Osteoblast (primary cell): ENCODE measurements at regions not wholly inside any gene's neighbourhood (a gene's known extent, or its start where the extent isn't known, plus 50 kb on each side); places are given as distances from the start of the nearest gene placed in this dataset.
"Not testable (repeated sequence)": the region's sequence is repeated elsewhere in the genome, so short reads cannot be mapped to it uniquely, and the experiment has no call there.

Experiments
- DNase-seq: peaks from one replicate; pipeline ENCODE4 v3.0.0; 2011; ENCODE audit warnings: low spot score, mixed read lengths; ENCODE audit not compliant: insufficient read length; ENCODE audit errors: missing footprints
- H2AFZ ChIP-seq: 2 replicates; pipeline ENCODE4 v1.6.0; 2011; ENCODE audit warnings: mild to moderate bottlenecking, low read length
- H3K27ac ChIP-seq: 2 replicates; pipeline ENCODE4 v1.5.1; 2011; ENCODE audit warnings: mild to moderate bottlenecking, low read depth, low read length, moderate library complexity
- H3K27me3 ChIP-seq: 2 replicates; pipeline ENCODE4 v1.6.0; 2012; ENCODE audit warnings: mild to moderate bottlenecking, control low read depth, inconsistent platforms, low read length, moderate library complexity; ENCODE audit not compliant: insufficient read depth
- H3K36me3 ChIP-seq: 2 replicates; pipeline ENCODE4 v1.5.1; 2011; ENCODE audit warnings: mild to moderate bottlenecking, low read length, control low read depth, moderate library complexity; ENCODE audit not compliant: insufficient read depth
- H3K4me1 ChIP-seq: 2 replicates; pipeline ENCODE4 v1.5.1; 2011; ENCODE audit warnings: mild to moderate bottlenecking, low read length, control low read depth, moderate library complexity; ENCODE audit not compliant: insufficient read depth
- H3K4me2 ChIP-seq: 2 replicates; pipeline ENCODE4 v1.6.0; 2011; ENCODE audit warnings: mild to moderate bottlenecking, low read length; ENCODE audit not compliant: insufficient read depth
- H3K4me3 ChIP-seq: fragments of 200-600 bp; sonication (generic); 3 replicates; pipeline ENCODE4 v1.5.1; 2012; ENCODE audit warnings: mild to moderate bottlenecking, low read length, inconsistent platforms; ENCODE audit not compliant: insufficient read depth
- H3K79me2 ChIP-seq: 2 replicates; pipeline ENCODE4 v1.6.0; 2012; ENCODE audit warnings: mild to moderate bottlenecking, low read length, control low read depth, inconsistent platforms; ENCODE audit not compliant: insufficient read depth
- H3K9me3 ChIP-seq: 2 replicates; pipeline ENCODE4 v1.5.1; 2011; ENCODE audit warnings: low read depth, low read length, control low read depth
- H4K20me1 ChIP-seq: 2 replicates; pipeline ENCODE4 v1.6.0; 2012; ENCODE audit warnings: mild to moderate bottlenecking, low read length, control low read depth; ENCODE audit not compliant: insufficient read depth
- TF ChIP-seq, protein P1 (sequence below): IDR thresholded peaks from 2 replicates; pipeline ENCODE4 v1.5.1; 2011; ENCODE audit warnings: mild to moderate bottlenecking, low read depth, low read length, moderate library complexity; ENCODE audit errors: extremely low read depth

DNA sequence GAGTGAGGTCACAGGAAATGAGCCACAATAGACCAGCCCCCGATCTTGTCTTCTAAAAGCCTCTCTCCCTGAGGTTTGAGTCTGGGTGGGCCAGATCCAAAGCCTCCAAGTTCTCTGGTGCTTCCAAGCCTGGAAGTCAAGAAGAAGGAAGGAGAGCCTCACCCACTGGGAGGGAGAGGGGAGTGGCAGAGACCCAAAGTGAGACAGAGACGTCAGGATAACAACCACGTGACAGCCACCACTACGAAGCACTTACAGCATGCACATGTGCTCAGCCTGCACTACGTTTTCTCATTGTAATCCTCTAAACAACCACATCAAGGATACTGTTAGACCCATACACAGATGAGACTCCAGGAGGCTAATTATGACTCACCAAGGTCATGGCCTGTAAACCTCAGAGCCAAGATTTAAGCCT is 197.3 kb upstream of the LINGO1 start:
- Histone ChIP-seq H4K20me1 (no peaks in the 10 kb centered on the region), H3K4me2 (no peak overlapping the region), H3K27me3 (peaks cover 17% of the 10 kb centered on the region), H3K4me3 (no peak overlapping the region), H3K4me1 (peaks cover 5% of the 10 kb centered on the region), H2AFZ (peak overlapping the region; percentile 29), H3K36me3 (no peaks in the 10 kb centered on the region), H3K79me2 (no peaks in the 10 kb centered on the region), H3K27ac (no peak overlapping the region), H3K9me3 (no peaks in the 10 kb centered on the region)
- peak; percentile 1 for DNase-seq
- TF ChIP-seq, protein P1, sequence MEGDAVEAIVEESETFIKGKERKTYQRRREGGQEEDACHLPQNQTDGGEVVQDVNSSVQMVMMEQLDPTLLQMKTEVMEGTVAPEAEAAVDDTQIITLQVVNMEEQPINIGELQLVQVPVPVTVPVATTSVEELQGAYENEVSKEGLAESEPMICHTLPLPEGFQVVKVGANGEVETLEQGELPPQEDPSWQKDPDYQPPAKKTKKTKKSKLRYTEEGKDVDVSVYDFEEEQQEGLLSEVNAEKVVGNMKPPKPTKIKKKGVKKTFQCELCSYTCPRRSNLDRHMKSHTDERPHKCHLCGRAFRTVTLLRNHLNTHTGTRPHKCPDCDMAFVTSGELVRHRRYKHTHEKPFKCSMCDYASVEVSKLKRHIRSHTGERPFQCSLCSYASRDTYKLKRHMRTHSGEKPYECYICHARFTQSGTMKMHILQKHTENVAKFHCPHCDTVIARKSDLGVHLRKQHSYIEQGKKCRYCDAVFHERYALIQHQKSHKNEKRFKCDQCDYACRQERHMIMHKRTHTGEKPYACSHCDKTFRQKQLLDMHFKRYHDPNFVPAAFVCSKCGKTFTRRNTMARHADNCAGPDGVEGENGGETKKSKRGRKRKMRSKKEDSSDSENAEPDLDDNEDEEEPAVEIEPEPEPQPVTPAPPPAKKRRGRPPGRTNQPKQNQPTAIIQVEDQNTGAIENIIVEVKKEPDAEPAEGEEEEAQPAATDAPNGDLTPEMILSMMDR: no peak

- peak; percentile 38 for DNase-seq
- H3K79me2 ChIP-seq: not testable (repeated sequence)
These were observed 196.6 kb upstream of the LINGO1 start for GRCh38 chr15:77829331-77829730.

GRCh38 chr15:77827860-77828259 is 195.1 kb upstream of the LINGO1 start:
- TF ChIP-seq, protein P1: no peak
- Histone ChIP-seq H3K4me3 (no peak overlapping the region), H2AFZ (no peak overlapping the region), H3K9me3 (no peaks in the 10 kb centered on the region), H3K36me3 (no peaks in the 10 kb centered on the region), H3K4me1 (peaks cover 5% of the 10 kb centered on the region), H3K27me3 (peaks cover 17% of the 10 kb centered on the region), H3K4me2 (no peak overlapping the region), H4K20me1 (no peaks in the 10 kb centered on the region), H3K27ac (no peak overlapping the region), H3K79me2 (no peaks in the 10 kb centered on the region)
- DNase-seq: no peak

More at GRCh38 chr15:77829331-77829730, 196.6 kb upstream of the LINGO1 start:
- not testable (repeated sequence) for H3K36me3 ChIP-seq, H3K4me1 ChIP-seq, H4K20me1 ChIP-seq, H2AFZ ChIP-seq, H3K4me2 ChIP-seq, H3K9me3 ChIP-seq, H3K27ac ChIP-seq, H3K4me3 ChIP-seq
- peaks cover 17% of the 10 kb centered on the region for H3K27me3 ChIP-seq

- H3K27me3 ChIP-seq: peaks cover 19% of the 10 kb centered on the region
- H3K27ac ChIP-seq: no peak overlapping the region
- no peak overlapping the region for H2AFZ ChIP-seq
- H3K4me2 ChIP-seq: no peak overlapping the region
- H3K4me1 ChIP-seq: peaks cover 5% of the 10 kb centered on the region
- peaks cover 3% of the 10 kb centered on the region for H4K20me1 ChIP-seq
- H3K9me3 ChIP-seq: no peaks in the 10 kb centered on the region
- TF ChIP-seq, protein P1: no peak
- peak; percentile 80 for DNase-seq
- no peaks in the 10 kb centered on the region for H3K79me2 ChIP-seq
- H3K4me3 ChIP-seq: no peak overlapping the region
- no peaks in the 10 kb centered on the region for H3K36me3 ChIP-seq
These were observed 193.4 kb upstream of the LINGO1 start for GRCh38 chr15:77826006-77826695.
